ENCODE measurements at regions not wholly inside any gene's neighbourhood (a gene's known extent, or its start where the extent isn't known, plus 50 kb on each side); places are given as distances from the start of the nearest gene placed in this dataset.
"Not testable (repeated sequence)": the region's sequence is repeated elsewhere in the genome, so short reads cannot be mapped to it uniquely, and the experiment has no call there.

DNA sequence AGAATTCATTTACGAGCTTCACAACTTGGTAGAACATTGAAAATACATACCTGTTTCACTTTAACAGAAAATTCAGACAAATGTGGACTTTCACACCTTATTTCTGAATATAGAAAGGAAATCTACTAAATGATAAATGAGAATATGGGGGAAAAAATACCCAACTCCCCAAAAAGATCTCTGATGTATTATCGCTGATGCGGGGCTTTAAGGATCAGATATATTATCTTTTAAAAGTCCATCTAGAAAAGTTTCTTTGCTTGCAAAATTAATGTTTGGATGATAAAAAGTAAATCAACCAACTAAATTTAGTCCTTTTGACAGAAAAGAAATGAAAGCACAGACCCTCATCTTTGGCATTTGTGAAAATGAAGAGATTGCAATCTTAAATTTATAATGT, 540.1 kb upstream of the CHAC2 start:
- no peak overlapping the region for H3K27ac ChIP-seq (ENCODE audit: low read length)
- no peak for DNase-seq
- H3K9me3 ChIP-seq (replicated peaks; ENCODE audit: control insufficient read depth, low read depth, low read length): no peaks in the 10 kb centered on the region
- no peaks in the 10 kb centered on the region for H3K36me3 ChIP-seq (ENCODE audit: control insufficient read depth, insufficient read depth, low read length)
- no peaks in the 10 kb centered on the region for H3K4me1 ChIP-seq (ENCODE audit: control insufficient read depth, insufficient read depth, low read length)
- no CpG with 5 or more reads among the region's 3 CpGs for WGBS (ENCODE audit: insufficient coverage)
- H3K4me3 ChIP-seq (ENCODE audit: low read length): no peak overlapping the region
- no peaks in the 10 kb centered on the region for H3K27me3 ChIP-seq (ENCODE audit: control insufficient read depth, insufficient read depth, low read length)

DNA sequence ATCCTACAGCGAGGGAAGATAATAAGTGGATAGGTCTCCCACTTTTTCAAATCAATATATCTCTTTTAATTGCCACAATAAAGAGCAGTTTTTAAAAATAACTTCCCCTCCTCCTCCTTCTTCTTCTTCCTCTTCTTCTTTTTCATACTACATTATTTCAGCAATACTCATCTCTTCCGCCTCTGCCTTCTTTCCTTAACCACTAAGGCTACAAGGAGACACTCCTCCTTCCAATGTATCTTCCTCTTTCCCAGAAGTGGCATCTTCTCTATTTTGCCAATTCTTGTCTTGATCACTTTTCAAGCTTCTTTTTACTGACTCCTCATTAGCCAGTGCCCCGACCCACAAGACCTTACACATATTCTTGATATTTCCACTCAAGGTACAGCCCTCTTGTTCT, 546.6 kb upstream of the CHAC2 start:
- no peaks in the 10 kb centered on the region for H3K36me3 ChIP-seq (ENCODE audit: control insufficient read depth, insufficient read depth, low read length)
- H3K4me1 ChIP-seq (ENCODE audit: control insufficient read depth, insufficient read depth, low read length): no peaks in the 10 kb centered on the region
- DNase-seq: no peak
- no peak overlapping the region for H3K4me3 ChIP-seq (ENCODE audit: low read length)
- peaks cover 6% of the 10 kb centered on the region for H3K9me3 ChIP-seq (replicated peaks; ENCODE audit: control insufficient read depth, low read depth, low read length)
- no peaks in the 10 kb centered on the region for H3K27me3 ChIP-seq (ENCODE audit: control insufficient read depth, insufficient read depth, low read length)
- H3K27ac ChIP-seq (ENCODE audit: low read length): no peak overlapping the region
- 86% methylated on average over 1 of the region's 3 CpGs for WGBS (ENCODE audit: insufficient coverage)

GRCh38 chr2:53217250-53217649, 550.4 kb upstream of the CHAC2 start:
- DNase-seq: no peak
- WGBS (ENCODE audit: insufficient coverage): 86% methylated on average over 2 of the region's 2 CpGs
- no peaks in the 10 kb centered on the region for H3K27me3 ChIP-seq (ENCODE audit: control insufficient read depth, insufficient read depth, low read length)
- no peak overlapping the region for H3K4me3 ChIP-seq (ENCODE audit: low read length)
- no peaks in the 10 kb centered on the region for H3K36me3 ChIP-seq (ENCODE audit: control insufficient read depth, insufficient read depth, low read length)
- peaks cover 6% of the 10 kb centered on the region for H3K9me3 ChIP-seq (replicated peaks; ENCODE audit: control insufficient read depth, low read depth, low read length)
- no peaks in the 10 kb centered on the region for H3K4me1 ChIP-seq (ENCODE audit: control insufficient read depth, insufficient read depth, low read length)
- H3K27ac ChIP-seq (ENCODE audit: low read length): no peak overlapping the region

DNA sequence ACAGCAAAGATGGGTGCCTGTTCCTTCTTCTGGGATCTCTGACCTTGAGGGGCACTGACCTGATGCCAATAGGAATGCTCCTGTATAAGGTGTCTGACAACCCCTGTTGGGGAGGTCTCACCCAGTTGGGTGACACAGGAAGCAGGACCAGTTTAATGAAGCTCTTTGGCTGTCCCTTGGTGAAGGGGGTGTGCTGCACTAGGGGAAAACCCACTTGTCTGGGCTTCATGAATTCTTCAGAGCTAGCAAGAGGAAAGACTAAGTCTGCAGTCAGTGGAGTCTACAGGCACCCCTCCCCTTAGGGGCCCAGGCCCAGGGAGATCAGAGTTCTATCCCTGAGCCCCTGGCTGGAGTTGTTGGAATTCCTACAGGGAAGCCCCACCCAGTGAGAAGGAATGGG, 550.8 kb upstream of the CHAC2 start:
- DNase-seq: no peak
- H3K4me3 ChIP-seq (ENCODE audit: low read length): no peak overlapping the region
- H3K9me3 ChIP-seq (replicated peaks; ENCODE audit: control insufficient read depth, low read depth, low read length): peaks cover 6% of the 10 kb centered on the region
- no peaks in the 10 kb centered on the region for H3K36me3 ChIP-seq (ENCODE audit: control insufficient read depth, insufficient read depth, low read length)
- no peaks in the 10 kb centered on the region for H3K4me1 ChIP-seq (ENCODE audit: control insufficient read depth, insufficient read depth, low read length)
- H3K27me3 ChIP-seq (ENCODE audit: control insufficient read depth, insufficient read depth, low read length): no peaks in the 10 kb centered on the region
- no peak overlapping the region for H3K27ac ChIP-seq (ENCODE audit: low read length)

DNA sequence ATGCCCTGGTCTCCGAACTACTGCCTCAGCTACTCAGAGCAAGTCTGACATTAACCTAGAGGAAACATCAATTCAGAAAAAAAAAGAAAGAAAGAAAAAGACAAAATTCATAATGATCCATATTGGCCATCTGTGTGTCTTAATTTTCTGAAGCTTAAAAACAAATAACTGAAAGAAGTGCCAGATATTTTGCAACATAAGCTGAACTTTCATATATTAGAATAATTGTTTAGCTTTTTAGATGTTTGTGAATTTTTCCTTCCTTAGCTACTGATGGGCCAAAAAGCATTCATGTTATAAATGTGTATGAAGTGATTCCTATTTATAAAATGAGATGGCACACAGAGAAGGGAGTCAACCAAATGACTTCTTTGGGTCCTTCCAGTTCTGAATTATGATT, 555.0 kb upstream of the CHAC2 start:
- DNase-seq: no peak
- Histone ChIP-seq H3K4me1 (ENCODE audit: control insufficient read depth, insufficient read depth, low read length) (no peaks in the 10 kb centered on the region), H3K27ac (ENCODE audit: low read length) (no peak overlapping the region), H3K36me3 (ENCODE audit: control insufficient read depth, insufficient read depth, low read length) (no peaks in the 10 kb centered on the region), H3K4me3 (ENCODE audit: low read length) (no peak overlapping the region), H3K27me3 (ENCODE audit: control insufficient read depth, insufficient read depth, low read length) (no peaks in the 10 kb centered on the region), H3K9me3 (replicated peaks; ENCODE audit: control insufficient read depth, low read depth, low read length) (peaks cover 6% of the 10 kb centered on the region)
- no CpG with 5 or more reads among the region's 1 CpG for WGBS (ENCODE audit: insufficient coverage)

DNA sequence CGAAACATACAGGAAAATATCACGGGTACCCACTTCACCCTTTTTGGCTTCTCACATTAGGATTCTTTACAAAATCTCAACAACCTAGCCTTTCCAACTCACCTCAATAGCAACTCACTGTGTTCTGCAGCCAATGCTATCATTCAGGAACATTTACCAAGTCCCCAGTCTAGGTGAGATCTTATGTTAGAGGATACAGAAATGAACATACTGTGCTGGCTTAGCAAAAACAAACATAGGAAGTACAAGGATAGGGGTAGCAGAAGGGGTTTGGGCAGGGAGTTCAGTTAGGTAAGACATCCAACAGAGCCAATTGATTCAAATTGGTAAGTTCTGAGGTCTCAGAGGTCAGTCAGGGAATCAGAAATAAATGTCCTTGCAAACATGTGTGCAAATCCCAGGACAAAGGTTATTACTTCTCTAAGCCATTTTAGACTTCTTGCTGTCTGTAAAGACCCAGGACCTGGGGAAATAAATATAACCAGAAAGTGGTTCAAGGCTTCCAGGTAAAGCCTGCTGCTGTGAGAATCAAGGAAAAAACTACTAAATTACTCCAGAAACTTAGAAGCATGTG, 556.3 kb upstream of the CHAC2 start:
- H3K9me3 ChIP-seq (replicated peaks; ENCODE audit: control insufficient read depth, low read depth, low read length): no peaks in the 10 kb centered on the region
- peak; percentile 53 for DNase-seq
- H3K4me1 ChIP-seq (ENCODE audit: control insufficient read depth, insufficient read depth, low read length): no peaks in the 10 kb centered on the region
- H3K27me3 ChIP-seq (ENCODE audit: control insufficient read depth, insufficient read depth, low read length): no peaks in the 10 kb centered on the region
- H3K36me3 ChIP-seq (ENCODE audit: control insufficient read depth, insufficient read depth, low read length): no peaks in the 10 kb centered on the region
- H3K4me3 ChIP-seq (ENCODE audit: low read length): no peak overlapping the region
- WGBS (ENCODE audit: insufficient coverage): no CpG with 5 or more reads among the region's 2 CpGs
- no peak overlapping the region for H3K27ac ChIP-seq (ENCODE audit: low read length)

DNA sequence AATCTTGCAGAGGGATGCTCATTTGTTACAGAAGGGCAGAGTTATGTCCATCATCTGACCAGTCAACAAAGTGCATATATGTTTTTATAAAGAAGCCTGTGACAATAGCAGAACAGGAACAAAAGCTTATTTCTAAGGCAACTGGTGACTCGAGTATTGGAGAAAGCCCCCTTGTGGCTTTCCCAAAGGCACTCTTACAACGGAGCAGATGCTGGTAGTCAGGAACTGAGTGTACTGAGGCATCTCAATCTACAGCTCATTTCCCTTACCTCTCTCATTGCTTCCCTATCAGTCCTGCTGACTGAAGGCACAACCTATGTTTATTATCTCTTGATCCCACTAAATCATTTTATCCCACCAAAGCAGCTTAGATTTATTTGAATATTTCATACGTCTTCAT, 557.1 kb upstream of the CHAC2 start:
- 0% methylated on average over 1 of the region's 3 CpGs for WGBS (ENCODE audit: insufficient coverage)

DNA sequence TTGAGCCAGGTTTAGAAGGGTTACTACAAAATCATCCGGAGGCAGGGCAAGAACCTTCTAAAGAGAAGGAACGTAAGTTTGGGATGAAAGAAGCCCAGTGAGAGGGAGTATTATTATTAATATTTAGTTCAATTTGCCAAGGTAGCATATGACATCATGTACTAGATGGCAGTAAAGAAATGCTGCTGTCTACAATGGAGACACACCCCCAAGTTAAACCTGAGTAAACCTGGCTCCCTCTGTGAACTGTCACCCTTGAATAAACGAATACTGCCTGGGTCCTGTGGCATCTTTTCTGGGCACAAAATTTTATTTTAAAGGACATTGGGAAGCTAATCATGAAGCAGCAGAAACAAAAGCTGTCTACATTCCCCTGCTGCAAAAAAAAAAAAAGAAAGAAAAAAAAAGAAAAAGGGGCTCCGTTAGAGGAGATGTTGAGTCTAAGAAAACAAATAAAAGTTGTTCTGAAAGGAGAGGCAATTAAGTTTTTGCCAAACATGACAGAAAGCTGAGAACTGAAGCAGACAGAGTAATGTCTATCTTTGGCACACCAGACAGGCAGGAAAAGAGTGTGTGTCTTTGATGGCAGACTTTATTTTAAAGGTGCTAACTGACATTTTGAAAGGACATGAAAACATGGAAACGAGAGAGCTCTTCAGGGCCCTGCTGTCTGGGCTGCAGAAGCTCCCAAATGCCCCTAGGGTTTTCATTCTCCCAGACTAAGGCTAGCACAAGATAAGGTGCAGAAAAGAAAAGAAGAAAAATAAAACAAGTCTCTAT, 557.7 kb upstream of the CHAC2 start:
- H3K36me3 ChIP-seq (ENCODE audit: control insufficient read depth, insufficient read depth, low read length): no peaks in the 10 kb centered on the region
- 67% methylated on average over 1 of the region's 5 CpGs for WGBS (ENCODE audit: insufficient coverage)

More for the DNA sequence above, 557.1 kb upstream of the CHAC2 start:
- DNase-seq: no peak
- Histone ChIP-seq H3K27me3 (ENCODE audit: control insufficient read depth, insufficient read depth, low read length) (no peaks in the 10 kb centered on the region), H3K9me3 (replicated peaks; ENCODE audit: control insufficient read depth, low read depth, low read length) (no peaks in the 10 kb centered on the region), H3K4me1 (ENCODE audit: control insufficient read depth, insufficient read depth, low read length) (no peaks in the 10 kb centered on the region), H3K27ac (ENCODE audit: low read length) (no peak overlapping the region), H3K36me3 (ENCODE audit: control insufficient read depth, insufficient read depth, low read length) (no peaks in the 10 kb centered on the region), H3K4me3 (ENCODE audit: low read length) (no peak overlapping the region)

GRCh38 chr2:53208815-53209214, 558.8 kb upstream of the CHAC2 start:
- Histone ChIP-seq H3K4me3 (ENCODE audit: low read length) (no peak overlapping the region), H3K9me3 (replicated peaks; ENCODE audit: control insufficient read depth, low read depth, low read length) (no peaks in the 10 kb centered on the region), H3K36me3 (ENCODE audit: control insufficient read depth, insufficient read depth, low read length) (no peaks in the 10 kb centered on the region), H3K27me3 (ENCODE audit: control insufficient read depth, insufficient read depth, low read length) (no peaks in the 10 kb centered on the region), H3K4me1 (ENCODE audit: control insufficient read depth, insufficient read depth, low read length) (no peaks in the 10 kb centered on the region), H3K27ac (ENCODE audit: low read length) (no peak overlapping the region)
- 28% methylated on average over 4 of the region's 4 CpGs for WGBS (ENCODE audit: insufficient coverage)
- no peak for DNase-seq

More for the DNA sequence above, 557.7 kb upstream of the CHAC2 start:
- DNase-seq: no peak
- Histone ChIP-seq H3K27ac (ENCODE audit: low read length) (no peak overlapping the region), H3K4me1 (ENCODE audit: control insufficient read depth, insufficient read depth, low read length) (no peaks in the 10 kb centered on the region), H3K27me3 (ENCODE audit: control insufficient read depth, insufficient read depth, low read length) (no peaks in the 10 kb centered on the region), H3K4me3 (ENCODE audit: low read length) (no peak overlapping the region), H3K9me3 (replicated peaks; ENCODE audit: control insufficient read depth, low read depth, low read length) (no peaks in the 10 kb centered on the region)

- WGBS (ENCODE audit: insufficient coverage): no CpG with 5 or more reads among the region's 1 CpG
- not testable (repeated sequence) for H3K4me3 ChIP-seq (ENCODE audit: low read length); H3K27me3 ChIP-seq (ENCODE audit: control insufficient read depth, insufficient read depth, low read length); H3K4me1 ChIP-seq (ENCODE audit: control insufficient read depth, insufficient read depth, low read length); H3K36me3 ChIP-seq (ENCODE audit: control insufficient read depth, insufficient read depth, low read length); H3K9me3 ChIP-seq (replicated peaks; ENCODE audit: control insufficient read depth, low read depth, low read length); DNase-seq; H3K27ac ChIP-seq (ENCODE audit: low read length)
Measured at GRCh38 chr2:53206226-53206625, 561.4 kb upstream of the CHAC2 start.

Measured in muscle of leg (tissue), 3 donors.